HPDE6-E6E7 (cell line): ENCODE measurements at regions not wholly inside any gene's neighbourhood (a gene's known extent, or its start where the extent isn't known, plus 50 kb on each side); places are given as distances from the start of the nearest gene placed in this dataset.

Source experiments
- DNase-seq: peaks from one replicate; pipeline ENCODE4 v3.0.0; 2011; ENCODE audit warnings: missing footprints; ENCODE audit errors: extremely low spot score

- no peak for DNase-seq
These were observed 1194.6 kb downstream of the ZPLD1 start for GRCh38 chr3:103629391-103629790.

GRCh38 chr3:103644450-103644849 lies 1209.6 kb downstream of the ZPLD1 start:
- DNase-seq: no peak

- DNase-seq: no peak
These were observed 1219.2 kb downstream of the ZPLD1 start for GRCh38 chr3:103653996-103654395.

- no peak for DNase-seq
These were observed 1222.9 kb downstream of the ZPLD1 start for GRCh38 chr3:103657756-103658155.

GRCh38 chr3:103660810-103661209 lies 1226.0 kb downstream of the ZPLD1 start:
- DNase-seq: no peak

- no peak for DNase-seq
These were observed 1227.8 kb downstream of the ZPLD1 start for GRCh38 chr3:103662591-103662990.

GRCh38 chr3:103672346-103672745 lies 1237.5 kb downstream of the ZPLD1 start:
- DNase-seq: peak; percentile 17

GRCh38 chr3:103684904-103685303 lies 1250.1 kb downstream of the ZPLD1 start:
- no peak for DNase-seq

- DNase-seq: no peak
These were observed 1251.1 kb downstream of the ZPLD1 start for GRCh38 chr3:103685939-103686338.

GRCh38 chr3:103690536-103690935 lies 1255.7 kb downstream of the ZPLD1 start:
- no peak for DNase-seq

- peak; percentile 6 for DNase-seq
These were observed 1259.0 kb downstream of the ZPLD1 start for GRCh38 chr3:103693831-103694230.

- DNase-seq: no peak
These were observed 1263.8 kb downstream of the ZPLD1 start for GRCh38 chr3:103698646-103699045.

GRCh38 chr3:103699228-103699627 lies 1264.4 kb downstream of the ZPLD1 start:
- DNase-seq: no peak

- DNase-seq: no peak
These were observed 1270.8 kb downstream of the ZPLD1 start for GRCh38 chr3:103705641-103706040.

GRCh38 chr3:103706671-103707070 lies 1271.9 kb downstream of the ZPLD1 start:
- DNase-seq: no peak

GRCh38 chr3:103711670-103712069 lies 1276.9 kb downstream of the ZPLD1 start:
- DNase-seq: no peak

GRCh38 chr3:103712320-103713008 lies 1277.6 kb downstream of the ZPLD1 start:
- peak; percentile 9 for DNase-seq

- no peak for DNase-seq
These were observed 1294.7 kb downstream of the ZPLD1 start for GRCh38 chr3:103729547-103729946.

GRCh38 chr3:103730744-103731143 lies 1295.9 kb downstream of the ZPLD1 start:
- DNase-seq: no peak

- DNase-seq: no peak
These were observed 1318.2 kb downstream of the ZPLD1 start for GRCh38 chr3:103752986-103753385.

- no peak for DNase-seq
These were observed 1332.8 kb downstream of the ZPLD1 start for GRCh38 chr3:103767635-103768034.

- DNase-seq: no peak
These were observed 1350.2 kb downstream of the ZPLD1 start for GRCh38 chr3:103785017-103785416.

- DNase-seq: no peak
These were observed 1350.7 kb downstream of the ZPLD1 start for GRCh38 chr3:103785537-103785936.

GRCh38 chr3:103786296-103786695 lies 1351.5 kb downstream of the ZPLD1 start:
- no peak for DNase-seq
